Retinal pigment epithelial cell (primary cell): ENCODE measurements at regions not wholly inside any gene's neighbourhood (a gene's known extent, or its start where the extent isn't known, plus 50 kb on each side); places are given as distances from the start of the nearest gene placed in this dataset.

Source experiments
- DNase-seq: peaks from one replicate; pipeline ENCODE4 v3.0.0-alpha.2; 2010; ENCODE audit warnings: low read depth
- H3K4me3 ChIP-seq: 2 replicates; pipeline ENCODE4 v1.5.1; 2011; ENCODE audit warnings: mild to moderate bottlenecking, low read length, control low read depth, moderate library complexity
- TF ChIP-seq, protein P1 (sequence below): conservative IDR thresholded peaks from 2 replicates; pipeline ENCODE4 v1.5.1; 2011; ENCODE audit warnings: low read depth, low read length, control low read depth, inconsistent platforms

- DNase-seq, result no peak
- TF ChIP-seq, protein P1, sequence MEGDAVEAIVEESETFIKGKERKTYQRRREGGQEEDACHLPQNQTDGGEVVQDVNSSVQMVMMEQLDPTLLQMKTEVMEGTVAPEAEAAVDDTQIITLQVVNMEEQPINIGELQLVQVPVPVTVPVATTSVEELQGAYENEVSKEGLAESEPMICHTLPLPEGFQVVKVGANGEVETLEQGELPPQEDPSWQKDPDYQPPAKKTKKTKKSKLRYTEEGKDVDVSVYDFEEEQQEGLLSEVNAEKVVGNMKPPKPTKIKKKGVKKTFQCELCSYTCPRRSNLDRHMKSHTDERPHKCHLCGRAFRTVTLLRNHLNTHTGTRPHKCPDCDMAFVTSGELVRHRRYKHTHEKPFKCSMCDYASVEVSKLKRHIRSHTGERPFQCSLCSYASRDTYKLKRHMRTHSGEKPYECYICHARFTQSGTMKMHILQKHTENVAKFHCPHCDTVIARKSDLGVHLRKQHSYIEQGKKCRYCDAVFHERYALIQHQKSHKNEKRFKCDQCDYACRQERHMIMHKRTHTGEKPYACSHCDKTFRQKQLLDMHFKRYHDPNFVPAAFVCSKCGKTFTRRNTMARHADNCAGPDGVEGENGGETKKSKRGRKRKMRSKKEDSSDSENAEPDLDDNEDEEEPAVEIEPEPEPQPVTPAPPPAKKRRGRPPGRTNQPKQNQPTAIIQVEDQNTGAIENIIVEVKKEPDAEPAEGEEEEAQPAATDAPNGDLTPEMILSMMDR, result no peak
- no peak overlapping the region for H3K4me3 ChIP-seq
Measured at GRCh38 chr13:24043590-24044350, 116.8 kb upstream of the SPATA13 start.

GRCh38 chr13:24045597-24045996 is 114.9 kb upstream of the SPATA13 start:
- DNase-seq, result no peak
- TF ChIP-seq, protein P1, result no peak
- no peak overlapping the region for H3K4me3 ChIP-seq

DNA sequence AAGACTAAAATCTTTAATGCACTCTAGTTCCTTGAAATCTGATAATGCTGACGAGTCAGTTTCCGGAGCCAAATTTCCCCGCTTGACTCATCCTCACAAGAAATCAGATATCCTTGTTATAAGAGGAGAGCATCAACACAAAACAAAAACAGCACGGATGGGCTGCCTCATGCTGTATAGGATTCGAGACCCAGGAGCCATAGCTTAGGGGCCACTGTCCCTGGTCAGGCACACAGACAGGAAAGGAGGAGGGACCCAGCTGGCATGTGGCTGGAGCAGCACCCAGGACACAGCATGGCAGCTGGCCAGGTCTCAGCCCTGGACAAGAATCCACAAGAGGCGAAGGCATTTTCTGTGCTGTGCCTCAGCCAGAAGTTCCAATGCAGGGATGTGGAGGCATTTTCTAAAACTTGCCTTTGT is 110.2 kb upstream of the SPATA13 start:
- DNase-seq, result no peak

GRCh38 chr13:24050796-24051715 is 109.5 kb upstream of the SPATA13 start:
- H3K4me3 ChIP-seq, result no peak overlapping the region
- DNase-seq, result no peak
- TF ChIP-seq, protein P1, result no peak

More for the DNA sequence above, 110.2 kb upstream of the SPATA13 start:
- TF ChIP-seq, protein P1, result no peak
- H3K4me3 ChIP-seq, result no peak overlapping the region

- no peak for DNase-seq
- no peak overlapping the region for H3K4me3 ChIP-seq
- TF ChIP-seq, protein P1, result no peak
Measured at GRCh38 chr13:24052547-24053518, 107.7 kb upstream of the SPATA13 start.

- no peak overlapping the region for H3K4me3 ChIP-seq
- TF ChIP-seq, protein P1, result peak; percentile 84
- no peak for DNase-seq
Measured at GRCh38 chr13:24053519-24054251, 106.8 kb upstream of the SPATA13 start.
